SK-N-SH (cell line): ENCODE measurements at regions not wholly inside any gene's neighbourhood (a gene's known extent, or its start where the extent isn't known, plus 50 kb on each side); places are given as distances from the start of the nearest gene placed in this dataset.

Source experiments
- CTCF ChIA-PET: fragments of 300-600, 350-600 bp; formaldehyde crosslinking; extraction: SDS; loops from one replicate; lab custom pipeline; 2021; lab: Yijun Ruan, JAX
- POLR2A ChIA-PET: fragments of 350-600 bp; sonication (Branson Sonifier 250); formaldehyde crosslinking; extraction: SDS; loops from one replicate; lab custom pipeline; 2020; ENCODE audit warnings: antibody characterized with exemption, inconsistent platforms; lab: Yijun Ruan, JAX
- DNase-seq: peaks from one replicate; pipeline ENCODE4 v3.0.0; 2012
- H2AFZ ChIP-seq: fragments of 200-600 bp; sonication (generic); 2 replicates; pipeline ENCODE4 v1.8.1; 2016; ENCODE audit warnings: antibody characterized with exemption, mild to moderate bottlenecking, low read depth
- H3F3A ChIP-seq: fragments of 200-600 bp; sonication (generic); replicated peaks from 2 replicates; pipeline ENCODE3; 2016; ENCODE audit warnings: antibody characterized with exemption, mild to moderate bottlenecking; ENCODE audit not compliant: insufficient read depth
- H3K27ac ChIP-seq, 2 experiments: fragments of 200-500 bp in 1 of 2; fragments of 200-600 bp in 1 of 2; sonication (Bioruptor generic) in 1 of 2; sonication (generic), shearing (Covaris generic) in 1 of 2; 2 replicates each; pipeline versions ENCODE4 v1.5.1 to v1.6.1; 2014 to 2016; ENCODE audit warnings: low read depth in 2 of 2, inconsistent platforms in 1 of 2, low read length in 1 of 2, mild to moderate bottlenecking in 1 of 2, mixed read lengths in 1 of 2
- H3K27me3 ChIP-seq: fragments of 200-600 bp; sonication (generic), shearing (Covaris generic); 2 replicates; pipeline ENCODE4 v1.6.1; 2016; ENCODE audit warnings: mixed run types; ENCODE audit not compliant: insufficient read depth
- H3K36me3 ChIP-seq, 2 experiments: fragments of 200-500 bp in 1 of 2; fragments of 200-600 bp in 1 of 2; sonication (Bioruptor generic) in 1 of 2; sonication (generic) in 1 of 2; replicated peaks in 1 of 2; 2 replicates each; pipeline versions ENCODE3 to v1.5.1; 2014 to 2016; ENCODE audit warnings: low read length in 1 of 2, mild to moderate bottlenecking in 1 of 2; ENCODE audit not compliant: insufficient read depth in 2 of 2, control insufficient read depth in 1 of 2
- H3K4me1 ChIP-seq, 2 experiments: fragments of 200-500 bp in 1 of 2; fragments of 200-600 bp in 1 of 2; sonication (Bioruptor generic) in 1 of 2; sonication (generic), shearing (Covaris generic) in 1 of 2; 2 replicates each; pipeline versions ENCODE4 v1.5.1 to v1.6.1; 2014 to 2016; ENCODE audit warnings: low read depth in 1 of 2, low read length in 1 of 2, mixed run types in 1 of 2; ENCODE audit not compliant: insufficient read depth in 2 of 2, control insufficient read depth in 1 of 2
- H3K4me2 ChIP-seq: fragments of 200-600 bp; sonication (generic), shearing (Covaris generic); 2 replicates; pipeline ENCODE4 v1.6.1; 2017; ENCODE audit warnings: mixed run types
- H3K4me3 ChIP-seq, 2 experiments: fragments of 200-500 bp in 1 of 2; fragments of 200-600 bp in 1 of 2; sonication (Bioruptor generic) in 1 of 2; sonication (generic), shearing (Covaris generic) in 1 of 2; 2 replicates each; pipeline versions ENCODE4 v1.5.1 to v1.8.1; 2014 to 2016; ENCODE audit warnings: low read depth in 2 of 2, inconsistent platforms in 1 of 2, low read length in 1 of 2, mild to moderate bottlenecking in 1 of 2, mixed read lengths in 1 of 2, moderate library complexity in 1 of 2
- H3K79me2 ChIP-seq: fragments of 200-600 bp; sonication (generic); 2 replicates; pipeline ENCODE4 v1.8.1; 2017; ENCODE audit warnings: mild to moderate bottlenecking; ENCODE audit not compliant: insufficient read depth
- H3K9ac ChIP-seq: fragments of 200-600 bp; sonication (generic); 2 replicates; pipeline ENCODE4 v1.6.1; 2017; ENCODE audit warnings: mixed run types
- H3K9me2 ChIP-seq: fragments of 200-600 bp; sonication (generic); 2 replicates; pipeline ENCODE4 v1.6.1; 2017; ENCODE audit warnings: mixed run types
- H3K9me3 ChIP-seq: fragments of 200-600 bp; sonication (generic); 2 replicates; pipeline ENCODE4 v1.6.1; 2017; ENCODE audit warnings: mixed run types, mild to moderate bottlenecking, moderate library complexity
- H4K20me1 ChIP-seq: fragments of 200-600 bp; sonication (generic); 2 replicates; pipeline ENCODE4 v1.6.1; 2017; ENCODE audit warnings: mild to moderate bottlenecking, mixed run types; ENCODE audit not compliant: insufficient read depth
- FOSL2 ChIP-seq: IDR thresholded peaks from 2 replicates; pipeline ENCODE4 v1.4.0; 2012; ENCODE audit warnings: low read depth, mild to moderate bottlenecking, moderate library complexity, borderline replicate concordance
- FOXM1 ChIP-seq: IDR thresholded peaks from 2 replicates; pipeline ENCODE4 v1.4.0; 2012; ENCODE audit warnings: low read depth, mild to moderate bottlenecking
- GABPA ChIP-seq: IDR thresholded peaks from 2 replicates; pipeline ENCODE4 v1.4.0; 2012; ENCODE audit warnings: low read depth, mild to moderate bottlenecking
- JUND ChIP-seq: IDR thresholded peaks from 2 replicates; pipeline ENCODE4 v1.4.0; 2012
- MEF2A ChIP-seq: IDR thresholded peaks from 2 replicates; pipeline ENCODE4 v1.4.0; 2012; ENCODE audit warnings: low read depth, borderline replicate concordance
- MXI1 ChIP-seq: IDR thresholded peaks from 2 replicates; pipeline ENCODE4 v1.6.1; 2012; ENCODE audit warnings: mild to moderate bottlenecking, low read depth, low read length, improper control_type of control experiment
- NFIC ChIP-seq: IDR thresholded peaks from 2 replicates; pipeline ENCODE4 v1.4.0; 2012; ENCODE audit warnings: borderline replicate concordance
- NRF1 ChIP-seq: IDR thresholded peaks from 2 replicates; pipeline ENCODE4 v1.6.1; 2012; ENCODE audit warnings: low read depth, mild to moderate bottlenecking, low read length
- POLR2AphosphoS5 ChIP-seq: IDR thresholded peaks from 2 replicates; pipeline ENCODE4 v1.6.1; 2012; ENCODE audit warnings: low read depth, low read length
- RCOR1 ChIP-seq: fragments of 150-350 bp; IDR thresholded peaks from 2 replicates; pipeline ENCODE4 v1.6.1; 2017; ENCODE audit warnings: antibody characterized with exemption, low read length
- RXRA ChIP-seq: IDR thresholded peaks from 2 replicates; pipeline ENCODE4 v1.4.0; 2012; ENCODE audit warnings: low read depth, mild to moderate bottlenecking, borderline replicate concordance
- SIN3A ChIP-seq: IDR thresholded peaks from 2 replicates; pipeline ENCODE4 v1.6.1; 2012; ENCODE audit warnings: low read depth, mild to moderate bottlenecking, low read length, moderate library complexity, borderline replicate concordance
- TAF1 ChIP-seq: IDR thresholded peaks from 2 replicates; pipeline ENCODE4 v1.6.1; 2012; ENCODE audit warnings: low read depth, mild to moderate bottlenecking, low read length, moderate library complexity, borderline replicate concordance
- TEAD4 ChIP-seq: IDR thresholded peaks from 2 replicates; pipeline ENCODE4 v1.4.0; 2012; ENCODE audit warnings: mild to moderate bottlenecking, borderline replicate concordance; ENCODE audit not compliant: insufficient read depth
- YY1 ChIP-seq: IDR thresholded peaks from 2 replicates; pipeline ENCODE4 v1.4.0; 2012; ENCODE audit warnings: low read depth, mild to moderate bottlenecking
- WGBS: methylation state at CpG from one replicate; pipeline ENCODE4 v1.1.6; 2017; ENCODE audit warnings: low lambda C conversion rate; 5-methylcytosine and 5-hydroxymethylcytosine counted together
- TF ChIP-seq, protein P1 (sequence below): IDR thresholded peaks from 2 replicates; pipeline ENCODE4 v1.4.0; 2012; ENCODE audit warnings: low read depth
- TF ChIP-seq, protein P2 (sequence below): fragments of 150-350 bp; IDR thresholded peaks from 2 replicates; pipeline ENCODE4 v1.6.1; 2016; ENCODE audit warnings: mild to moderate bottlenecking, low read depth, low read length
- TF ChIP-seq, protein P3 (sequence below): IDR thresholded peaks from 2 replicates; pipeline ENCODE4; 2012
- TF ChIP-seq, protein P4 (sequence below): IDR thresholded peaks from 2 replicates; pipeline ENCODE4 v1.4.0; 2012; ENCODE audit warnings: low read depth, borderline replicate concordance
- TF ChIP-seq, protein P5 (sequence below): fragments of 200-600 bp; sonication (generic); IDR thresholded peaks from 2 replicates; pipeline ENCODE4 v1.6.1; 2017; ENCODE audit warnings: antibody characterized with exemption, mild to moderate bottlenecking, moderate library complexity

DNA sequence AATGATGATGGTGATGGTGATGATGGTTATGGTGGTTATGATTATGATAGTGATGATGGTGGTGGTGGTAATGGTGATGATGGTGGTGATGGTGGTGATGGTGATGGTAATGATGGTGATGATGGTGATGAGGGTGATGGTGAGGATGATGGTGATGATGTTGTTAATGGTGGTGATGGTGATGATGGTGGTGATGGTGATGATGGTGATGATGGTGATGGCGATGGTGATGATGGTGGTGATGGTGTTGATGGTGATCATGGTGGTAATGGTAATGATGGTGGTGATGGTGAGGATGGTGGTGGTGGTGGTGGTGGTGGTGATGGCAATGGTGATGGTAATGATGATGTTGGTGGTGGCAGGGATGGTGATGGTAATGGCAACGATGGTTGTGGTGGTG is 1222.5 kb downstream of the BRD1 start:
- CTCF ChIA-PET: no interaction called here
- no peak overlapping the region for H3K4me2 ChIP-seq

DNA sequence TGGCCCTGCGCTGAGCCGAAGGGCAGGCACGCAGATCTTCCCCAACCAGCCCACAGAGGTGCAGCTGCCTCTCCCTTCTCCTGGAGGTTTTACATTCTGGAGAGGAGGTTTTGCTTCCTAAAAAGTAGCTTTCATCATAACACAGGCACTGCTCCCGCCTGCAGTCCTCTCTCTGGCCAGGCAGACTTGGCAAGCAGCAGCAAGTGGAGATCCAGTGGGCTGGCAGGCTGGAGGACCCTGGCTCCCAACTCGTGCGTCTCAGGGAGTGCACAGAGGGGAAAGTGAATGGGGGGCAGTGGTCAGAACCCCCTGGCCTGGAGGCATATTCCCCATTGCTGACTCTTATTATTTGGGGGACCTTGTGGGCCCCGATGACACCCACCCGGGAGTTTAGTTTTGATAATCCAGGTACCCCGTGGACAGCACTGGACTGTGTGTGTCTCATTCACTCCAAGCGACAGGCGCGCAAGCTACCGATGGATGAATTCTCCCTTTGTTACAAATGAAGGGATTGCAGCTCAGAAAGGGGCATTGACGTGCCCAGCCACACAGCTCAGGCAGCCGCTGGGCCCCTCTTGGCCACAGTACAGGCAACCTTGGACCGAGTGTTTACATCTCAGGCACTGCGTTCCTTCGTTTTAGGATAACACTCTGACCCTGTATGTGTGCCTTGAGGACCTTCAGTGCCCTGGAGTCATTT is 1223.9 kb downstream of the BRD1 start:
- Histone ChIP-seq H3K79me2 (no peaks in the 10 kb centered on the region), H3K9ac (no peak overlapping the region), H3K9me3 (no peaks in the 10 kb centered on the region), H3K4me2 (no peak overlapping the region), H3K36me3 (no peaks in the 10 kb centered on the region), H3K27me3 (no peaks in the 10 kb centered on the region; the same call in 1 of the 2 replicates), H3K4me3 (no peak overlapping the region), H3K4me1 (no peaks in the 10 kb centered on the region), H4K20me1 (no peaks in the 10 kb centered on the region), H3K27ac (no peak overlapping the region), H3F3A (no peaks in the 10 kb centered on the region), H2AFZ (no peak overlapping the region), H3K9me2 (no peaks in the 10 kb centered on the region)
- CTCF ChIA-PET: no interaction called here
- WGBS: 54% methylated on average over 13 of the region's 18 CpGs
- DNase-seq: no peak
- POLR2A ChIA-PET: no interaction called here
- TF ChIP-seq JUND: no peak
- no peak for TF ChIP-seq SIN3A
- no peak for TF ChIP-seq RXRA
- no peak for TF ChIP-seq RCOR1
- no peak for TF ChIP-seq MEF2A
- TF ChIP-seq, protein P1, sequence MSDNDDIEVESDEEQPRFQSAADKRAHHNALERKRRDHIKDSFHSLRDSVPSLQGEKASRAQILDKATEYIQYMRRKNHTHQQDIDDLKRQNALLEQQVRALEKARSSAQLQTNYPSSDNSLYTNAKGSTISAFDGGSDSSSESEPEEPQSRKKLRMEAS: no peak
- no peak for TF ChIP-seq GABPA
- no peak for TF ChIP-seq POLR2AphosphoS5
- no peak for TF ChIP-seq TEAD4
- TF ChIP-seq MXI1: no peak
- TF ChIP-seq, protein P2, sequence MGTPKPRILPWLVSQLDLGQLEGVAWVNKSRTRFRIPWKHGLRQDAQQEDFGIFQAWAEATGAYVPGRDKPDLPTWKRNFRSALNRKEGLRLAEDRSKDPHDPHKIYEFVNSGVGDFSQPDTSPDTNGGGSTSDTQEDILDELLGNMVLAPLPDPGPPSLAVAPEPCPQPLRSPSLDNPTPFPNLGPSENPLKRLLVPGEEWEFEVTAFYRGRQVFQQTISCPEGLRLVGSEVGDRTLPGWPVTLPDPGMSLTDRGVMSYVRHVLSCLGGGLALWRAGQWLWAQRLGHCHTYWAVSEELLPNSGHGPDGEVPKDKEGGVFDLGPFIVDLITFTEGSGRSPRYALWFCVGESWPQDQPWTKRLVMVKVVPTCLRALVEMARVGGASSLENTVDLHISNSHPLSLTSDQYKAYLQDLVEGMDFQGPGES: no peak
- TF ChIP-seq TAF1: no peak
- TF ChIP-seq FOXM1: no peak
- TF ChIP-seq, protein P3, sequence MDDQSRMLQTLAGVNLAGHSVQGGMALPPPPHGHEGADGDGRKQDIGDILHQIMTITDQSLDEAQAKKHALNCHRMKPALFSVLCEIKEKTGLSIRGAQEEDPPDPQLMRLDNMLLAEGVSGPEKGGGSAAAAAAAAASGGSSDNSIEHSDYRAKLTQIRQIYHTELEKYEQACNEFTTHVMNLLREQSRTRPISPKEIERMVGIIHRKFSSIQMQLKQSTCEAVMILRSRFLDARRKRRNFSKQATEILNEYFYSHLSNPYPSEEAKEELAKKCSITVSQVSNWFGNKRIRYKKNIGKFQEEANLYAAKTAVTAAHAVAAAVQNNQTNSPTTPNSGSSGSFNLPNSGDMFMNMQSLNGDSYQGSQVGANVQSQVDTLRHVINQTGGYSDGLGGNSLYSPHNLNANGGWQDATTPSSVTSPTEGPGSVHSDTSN: no peak

More for the DNA sequence above, 1222.5 kb downstream of the BRD1 start:
- Histone ChIP-seq H3K9ac (no peak overlapping the region), H3K4me1 (no peaks in the 10 kb centered on the region), H3K9me3 (no peaks in the 10 kb centered on the region), H3K27ac (no peak overlapping the region), H3F3A (no peaks in the 10 kb centered on the region), H3K4me3 (no peak overlapping the region), H3K9me2 (no peaks in the 10 kb centered on the region), H2AFZ (no peak overlapping the region), H3K27me3 (no peaks in the 10 kb centered on the region; the same call in 1 of the 2 replicates), H3K79me2 (no peaks in the 10 kb centered on the region), H4K20me1 (no peaks in the 10 kb centered on the region), H3K36me3 (no peaks in the 10 kb centered on the region)
- DNase-seq: no peak
- POLR2A ChIA-PET: no interaction called here
- WGBS: 45% methylated on average over 2 of the region's 2 CpGs
- TF ChIP-seq FOSL2 (no peak), POLR2AphosphoS5 (no peak), RCOR1 (no peak), FOXM1 (no peak), NFIC (no peak), NRF1 (no peak), MXI1 (no peak), YY1 (no peak)
- TF ChIP-seq, protein P4, sequence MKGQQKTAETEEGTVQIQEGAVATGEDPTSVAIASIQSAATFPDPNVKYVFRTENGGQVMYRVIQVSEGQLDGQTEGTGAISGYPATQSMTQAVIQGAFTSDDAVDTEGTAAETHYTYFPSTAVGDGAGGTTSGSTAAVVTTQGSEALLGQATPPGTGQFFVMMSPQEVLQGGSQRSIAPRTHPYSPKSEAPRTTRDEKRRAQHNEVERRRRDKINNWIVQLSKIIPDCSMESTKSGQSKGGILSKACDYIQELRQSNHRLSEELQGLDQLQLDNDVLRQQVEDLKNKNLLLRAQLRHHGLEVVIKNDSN: no peak
- TF ChIP-seq, protein P3: no peak
- TF ChIP-seq, protein P5, sequence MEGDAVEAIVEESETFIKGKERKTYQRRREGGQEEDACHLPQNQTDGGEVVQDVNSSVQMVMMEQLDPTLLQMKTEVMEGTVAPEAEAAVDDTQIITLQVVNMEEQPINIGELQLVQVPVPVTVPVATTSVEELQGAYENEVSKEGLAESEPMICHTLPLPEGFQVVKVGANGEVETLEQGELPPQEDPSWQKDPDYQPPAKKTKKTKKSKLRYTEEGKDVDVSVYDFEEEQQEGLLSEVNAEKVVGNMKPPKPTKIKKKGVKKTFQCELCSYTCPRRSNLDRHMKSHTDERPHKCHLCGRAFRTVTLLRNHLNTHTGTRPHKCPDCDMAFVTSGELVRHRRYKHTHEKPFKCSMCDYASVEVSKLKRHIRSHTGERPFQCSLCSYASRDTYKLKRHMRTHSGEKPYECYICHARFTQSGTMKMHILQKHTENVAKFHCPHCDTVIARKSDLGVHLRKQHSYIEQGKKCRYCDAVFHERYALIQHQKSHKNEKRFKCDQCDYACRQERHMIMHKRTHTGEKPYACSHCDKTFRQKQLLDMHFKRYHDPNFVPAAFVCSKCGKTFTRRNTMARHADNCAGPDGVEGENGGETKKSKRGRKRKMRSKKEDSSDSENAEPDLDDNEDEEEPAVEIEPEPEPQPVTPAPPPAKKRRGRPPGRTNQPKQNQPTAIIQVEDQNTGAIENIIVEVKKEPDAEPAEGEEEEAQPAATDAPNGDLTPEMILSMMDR: no peak
